ENCODE measurements at regions not wholly inside any gene's neighbourhood (a gene's known extent, or its start where the extent isn't known, plus 50 kb on each side); places are given as distances from the start of the nearest gene placed in this dataset.

DNA sequence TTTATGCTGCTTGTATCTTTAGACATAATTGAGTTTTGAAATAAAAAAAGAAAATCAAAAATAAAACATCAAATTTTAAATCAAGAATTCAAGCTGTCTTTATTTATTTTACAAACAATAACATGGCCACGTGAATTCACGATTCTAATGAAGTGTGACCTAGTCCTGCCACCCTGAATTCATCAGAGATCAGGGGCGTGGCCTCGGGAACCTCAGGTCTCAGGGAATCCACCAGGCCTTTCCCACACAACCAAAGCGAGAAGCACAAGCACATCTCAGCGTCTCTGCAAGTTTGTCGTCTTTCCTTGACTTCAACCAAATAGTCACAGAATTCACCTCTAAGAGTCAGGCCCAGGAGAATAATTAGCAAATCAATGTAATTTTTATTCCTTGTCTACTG lies 107.9 kb downstream of the DACT2 start:
- DNase-seq: no peak

DNA sequence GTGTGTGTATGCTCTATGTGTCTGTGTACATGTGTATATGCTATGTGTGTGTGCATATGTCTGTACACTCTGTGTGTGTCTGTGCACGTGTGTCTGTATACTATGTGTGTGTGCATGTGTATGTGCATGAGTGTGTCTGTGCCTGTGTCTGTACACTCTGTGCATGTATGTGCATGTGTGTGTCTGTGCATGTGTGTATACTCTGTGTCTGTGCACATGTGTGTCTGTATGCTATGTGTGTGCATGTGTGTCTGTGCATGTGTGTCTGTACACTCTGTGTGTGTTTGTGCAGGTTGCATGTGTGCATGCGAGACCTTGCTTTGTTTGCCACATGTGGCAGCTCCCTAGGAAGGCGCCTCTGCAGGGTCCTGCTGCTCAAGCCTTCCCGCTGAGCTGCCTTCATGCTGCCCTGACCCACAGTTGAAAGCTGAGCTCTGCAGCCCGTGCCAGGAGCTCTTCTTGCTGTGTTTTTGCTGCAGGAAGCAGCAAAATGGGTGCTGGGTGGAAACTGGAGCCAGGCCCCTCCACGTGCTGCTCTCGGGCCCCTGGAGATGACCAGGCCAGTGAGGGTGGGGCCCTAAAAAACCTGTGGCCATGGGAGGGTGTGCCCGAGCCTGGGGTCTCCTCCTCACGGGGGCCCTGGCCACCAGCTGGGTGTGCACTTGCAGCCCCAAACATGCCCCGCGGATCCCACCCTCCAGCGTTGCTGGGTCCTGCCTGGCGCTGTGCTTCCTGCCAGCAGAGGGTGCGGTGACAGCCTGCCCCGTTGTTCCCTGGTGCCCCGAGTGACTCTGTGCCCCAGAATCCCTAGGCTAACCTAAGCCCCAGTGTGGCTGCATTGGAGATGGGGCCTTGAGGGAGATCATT lies 109.1 kb downstream of the DACT2 start:
- no peak for DNase-seq

DNA sequence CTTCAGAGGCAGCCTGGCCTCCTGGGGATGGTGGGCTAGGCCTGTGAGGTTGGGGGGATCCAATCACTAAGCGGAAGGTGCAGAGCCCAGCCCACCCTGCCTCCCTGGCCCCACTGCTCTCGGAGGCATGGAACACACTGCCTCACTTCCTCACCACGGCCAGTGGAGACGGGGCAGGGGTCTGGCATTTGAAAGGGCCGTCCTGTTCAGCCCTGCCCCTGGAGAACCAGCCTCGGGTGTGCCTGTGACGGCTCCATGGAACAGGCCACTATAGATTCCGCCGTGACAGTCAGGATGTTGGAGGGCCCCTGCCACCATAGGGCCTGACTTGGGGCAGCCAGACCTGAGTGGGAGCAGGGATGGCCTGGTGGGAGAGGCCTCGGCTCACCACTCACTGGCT lies 110.2 kb downstream of the DACT2 start:
- no peak for DNase-seq

DNA sequence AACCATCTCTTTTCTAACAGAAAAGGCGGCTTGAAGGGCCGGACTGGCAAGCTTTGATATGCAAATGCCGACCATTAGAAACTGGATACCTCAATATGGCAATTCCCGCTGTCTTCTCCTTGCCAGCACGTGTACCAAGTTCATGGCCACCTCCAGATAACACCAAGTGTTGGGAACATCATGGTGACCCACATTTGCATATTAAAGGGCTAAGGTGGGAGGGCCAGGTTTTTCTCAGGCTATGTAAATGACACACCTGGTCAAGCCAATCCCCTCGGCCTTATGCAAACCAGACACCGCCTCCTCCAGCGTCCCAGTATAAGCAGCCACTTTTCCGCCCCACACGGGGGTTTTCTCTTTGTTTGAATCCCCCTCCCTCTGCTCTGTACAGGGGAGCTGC lies 110.7 kb downstream of the DACT2 start:
- DNase-seq: no peak

DNA sequence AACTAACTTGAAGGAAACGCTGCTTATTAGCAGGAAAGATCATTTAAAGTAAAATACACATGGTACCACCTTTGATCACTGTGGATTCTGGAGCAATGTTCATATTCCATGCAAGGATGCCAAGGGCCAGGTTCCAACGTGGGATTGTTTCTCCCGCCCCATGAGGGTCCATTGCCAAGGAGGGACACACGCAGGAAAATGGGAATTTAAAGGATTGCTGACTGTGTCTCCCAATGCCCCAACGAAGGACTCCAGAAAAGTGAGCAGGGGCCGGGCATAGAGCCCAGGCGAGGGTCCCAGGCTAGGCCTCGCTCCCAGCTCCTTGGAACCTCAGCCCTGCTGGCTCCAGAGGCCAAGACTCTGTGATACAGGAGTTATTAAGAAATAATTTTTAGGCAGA lies 111.2 kb downstream of the DACT2 start:
- DNase-seq: no peak

DNA sequence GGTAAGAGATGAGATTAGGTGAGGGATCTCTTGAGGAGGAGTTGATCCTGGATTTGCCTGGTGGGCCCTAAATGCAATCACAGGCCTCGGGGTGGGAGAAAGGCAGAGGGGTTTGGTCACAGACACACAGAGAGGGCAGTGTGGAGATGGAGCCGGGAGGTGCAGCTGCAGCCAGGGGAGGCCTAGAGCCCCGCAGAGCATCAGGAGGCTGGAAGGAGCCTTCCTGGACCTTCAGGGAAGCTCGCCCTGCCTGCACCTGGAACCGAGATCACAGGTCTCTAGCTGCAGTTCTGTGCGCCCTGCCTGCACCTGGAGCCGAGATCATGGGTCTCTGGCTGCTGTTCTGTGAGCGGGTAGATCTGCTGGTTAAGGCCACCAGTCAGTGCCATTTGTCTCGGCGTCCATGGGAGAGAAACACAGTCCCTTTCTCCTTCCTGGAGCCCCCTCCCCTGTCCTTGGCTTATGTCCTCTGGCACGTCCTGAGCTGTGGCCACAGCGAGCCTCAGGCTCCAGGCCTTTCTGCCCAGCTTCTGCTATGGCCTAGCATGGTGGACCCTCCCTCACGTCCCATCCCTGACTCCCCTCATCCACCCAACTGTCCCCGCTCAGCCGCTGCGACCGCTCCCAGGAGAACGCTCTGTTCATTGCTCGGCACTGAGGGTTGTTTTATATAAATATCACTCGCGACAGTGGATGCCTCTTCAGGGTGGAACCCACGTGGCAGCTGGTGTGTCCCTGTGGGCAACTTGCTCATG lies 112.0 kb downstream of the DACT2 start:
- DNase-seq: no peak

DNA sequence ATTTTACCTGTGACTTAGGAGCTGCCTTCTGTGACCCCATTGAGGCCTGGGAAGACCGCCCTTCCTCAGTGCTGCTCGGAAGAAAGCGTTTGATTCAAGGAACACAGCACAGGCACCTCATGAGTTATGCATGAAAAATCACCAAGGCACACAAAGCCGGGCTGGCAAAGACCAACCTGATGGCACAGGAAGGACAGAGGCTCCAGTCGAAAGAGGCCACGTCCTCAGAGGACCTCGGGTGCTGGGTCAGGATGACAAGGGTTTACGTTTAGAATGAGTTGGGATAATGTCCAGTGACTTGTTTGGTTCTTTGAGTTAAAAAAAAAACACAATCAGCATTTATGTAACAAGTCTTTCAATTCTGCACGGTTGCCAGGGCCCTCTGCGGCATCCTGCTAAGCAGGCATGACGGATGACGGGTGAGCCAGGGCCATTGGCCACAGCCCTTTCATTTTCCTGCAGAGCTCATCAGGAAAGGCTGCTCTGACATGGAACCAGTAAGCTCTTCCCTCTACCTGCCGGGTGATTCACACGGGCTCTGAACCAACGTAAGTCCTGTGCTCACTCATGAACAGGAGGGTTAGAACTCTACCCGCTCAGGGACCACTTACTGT lies 112.8 kb downstream of the DACT2 start:
- no peak for DNase-seq

DNA sequence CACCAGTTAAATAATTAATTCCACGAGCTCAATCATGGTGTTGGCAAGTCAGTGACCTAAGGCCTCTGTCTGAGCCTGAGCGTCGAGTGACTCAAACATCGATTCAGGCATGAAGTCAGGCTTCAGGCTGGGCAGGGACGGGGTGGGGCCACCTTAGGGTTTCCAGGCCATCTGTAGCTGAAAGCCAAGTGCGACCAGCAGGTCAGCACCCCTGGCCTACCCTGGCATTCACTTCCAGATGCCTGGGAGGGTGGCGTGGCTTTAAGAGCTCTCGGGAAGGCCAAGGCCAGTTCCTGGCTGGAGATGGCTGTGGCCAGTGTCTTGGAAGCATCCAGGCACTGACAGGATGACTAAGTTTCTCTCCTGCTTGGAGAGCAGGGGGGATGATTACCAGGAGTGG lies 113.4 kb downstream of the DACT2 start:
- DNase-seq: no peak

DNA sequence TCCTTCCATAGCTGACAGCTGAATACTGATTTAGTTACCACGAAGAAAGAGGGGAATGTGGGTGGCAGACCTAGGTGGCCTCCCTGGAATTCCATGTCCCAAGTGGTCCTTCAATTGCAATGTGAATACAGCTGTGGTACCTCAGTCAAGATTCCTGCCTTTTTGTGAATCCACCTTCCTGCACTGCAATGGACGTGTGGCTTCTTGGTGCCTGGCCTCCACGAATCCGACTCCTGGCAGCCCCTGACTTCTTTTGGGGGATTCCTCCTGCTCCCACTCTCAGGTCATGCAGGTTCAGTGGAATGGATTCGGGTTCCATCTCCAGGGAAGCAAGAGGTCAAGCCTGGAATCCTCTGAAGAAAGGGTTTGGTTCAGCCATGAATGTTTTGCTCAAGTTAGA lies 117.8 kb downstream of the DACT2 start:
- DNase-seq: no peak

DNA sequence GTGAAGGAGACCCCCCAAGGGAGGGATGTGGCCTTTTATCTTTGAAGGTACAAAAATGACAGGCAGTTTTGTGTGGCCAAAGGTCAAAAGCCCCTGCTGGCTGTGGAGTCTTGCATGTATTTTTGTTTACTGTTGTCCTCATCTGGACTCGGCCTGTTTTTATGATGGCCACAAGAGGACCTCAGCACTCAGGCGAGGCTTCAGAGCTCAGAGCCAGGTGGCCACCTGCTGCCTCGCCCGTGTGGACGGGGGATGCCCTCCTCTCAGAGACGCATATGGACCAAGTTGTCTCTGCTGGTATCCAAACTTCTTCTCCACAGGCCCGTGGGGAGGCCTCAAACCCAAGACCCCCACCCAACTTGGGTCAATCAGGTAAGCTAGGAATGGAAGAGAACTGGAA lies 118.2 kb downstream of the DACT2 start:
- DNase-seq: no peak

DNA sequence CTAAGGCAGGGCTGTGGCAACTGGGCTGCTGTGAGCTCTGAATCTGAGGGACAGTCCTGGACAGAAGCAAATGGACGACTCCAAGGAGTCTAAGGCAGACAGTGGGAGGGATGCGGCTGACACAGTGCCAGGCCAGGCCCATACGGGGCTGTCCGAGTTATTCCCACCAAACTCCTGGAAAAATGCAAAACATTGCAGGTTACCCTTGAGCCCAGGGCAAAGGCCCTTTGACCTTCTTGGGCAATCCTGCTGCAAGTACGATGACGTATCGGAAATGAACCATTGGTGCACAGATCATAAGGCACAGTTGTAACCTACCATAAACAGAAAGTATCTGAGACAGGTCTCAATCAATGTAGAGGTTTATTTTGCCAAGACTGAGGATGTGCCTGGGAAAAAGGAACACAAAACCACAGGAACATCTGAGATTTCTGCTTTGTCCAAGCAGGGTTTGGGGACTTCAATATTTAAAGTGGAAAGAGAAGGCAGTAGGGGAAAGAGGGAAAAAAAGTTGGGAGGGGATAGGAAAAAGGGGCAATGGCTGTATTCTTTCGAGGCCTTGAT lies 118.9 kb downstream of the DACT2 start:
- no peak for DNase-seq

DNA sequence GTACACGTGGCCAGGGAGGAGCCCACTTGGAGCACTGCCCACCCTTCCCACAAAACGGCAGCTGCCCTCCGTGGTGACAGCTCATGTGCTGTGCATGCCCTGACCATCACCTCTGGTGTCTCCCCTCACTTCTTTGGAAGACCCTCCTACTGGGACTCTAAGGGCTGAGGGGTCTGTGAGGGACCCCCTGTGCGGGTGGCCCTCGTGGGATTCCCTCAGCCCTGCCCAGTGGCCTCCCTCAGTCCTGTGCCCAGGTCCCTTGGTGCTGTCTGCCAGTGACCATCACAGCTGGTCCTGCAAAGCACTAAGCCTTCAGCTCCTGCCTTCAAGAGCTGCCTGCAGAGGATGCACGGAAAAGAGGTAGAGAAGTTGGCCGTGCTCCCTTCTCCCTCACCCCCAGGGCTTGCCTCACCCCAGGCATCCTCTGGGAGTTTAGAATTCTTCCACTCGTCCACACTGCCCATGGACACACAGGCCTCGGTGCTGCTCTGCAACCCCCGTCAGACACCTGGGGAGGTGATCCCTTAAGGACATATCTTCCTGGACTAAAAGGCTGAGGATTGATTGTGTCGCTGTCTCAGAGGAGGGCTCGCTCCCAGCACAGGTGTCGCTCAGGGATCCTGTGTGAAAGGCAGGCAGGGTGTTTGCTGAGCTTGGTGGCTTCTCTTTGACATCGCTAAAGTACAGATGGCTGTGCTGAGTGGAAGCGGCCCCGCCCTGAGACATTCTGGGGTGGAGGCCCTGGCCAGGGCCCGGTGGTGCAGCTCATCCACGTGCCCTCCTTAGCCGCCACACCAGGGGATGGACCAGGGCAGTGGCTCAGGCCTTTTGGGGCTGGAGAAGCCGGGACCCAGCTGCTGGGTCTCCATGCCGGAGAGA lies 119.5 kb upstream of the FRMD1 start:
- DNase-seq: no peak

DNA sequence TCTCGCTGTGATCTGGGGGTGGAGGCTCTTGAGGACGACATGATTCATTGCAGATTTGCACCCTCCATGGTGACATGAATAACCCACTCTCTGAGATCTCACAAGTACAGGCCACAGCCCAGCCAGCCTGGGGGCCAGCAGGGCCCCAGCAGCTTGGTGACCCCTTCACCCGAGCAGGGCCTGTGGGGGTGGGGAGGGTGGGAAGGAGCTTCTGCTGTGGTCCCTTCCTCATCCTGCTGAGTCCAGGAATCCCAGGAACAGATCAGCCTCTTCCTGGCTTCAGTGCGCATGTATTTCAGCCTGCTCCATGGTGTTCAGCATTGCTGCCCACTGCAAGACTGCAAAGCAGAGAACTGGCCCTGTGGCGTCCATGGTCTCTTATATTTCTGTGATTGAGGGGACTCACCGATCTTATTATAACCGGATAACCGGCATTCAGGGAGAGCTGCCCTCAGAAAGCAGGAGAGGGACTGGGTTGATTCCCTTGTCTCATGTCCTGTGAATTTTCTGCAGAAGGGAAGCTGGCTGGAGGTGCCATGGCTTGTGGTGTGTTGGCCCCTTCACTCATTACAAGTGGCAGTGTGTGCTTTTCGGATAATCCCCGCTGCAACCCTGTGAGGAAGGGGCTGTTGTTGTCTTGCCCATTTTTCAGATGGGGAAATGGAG lies 118.8 kb upstream of the FRMD1 start:
- no peak for DNase-seq

DNA sequence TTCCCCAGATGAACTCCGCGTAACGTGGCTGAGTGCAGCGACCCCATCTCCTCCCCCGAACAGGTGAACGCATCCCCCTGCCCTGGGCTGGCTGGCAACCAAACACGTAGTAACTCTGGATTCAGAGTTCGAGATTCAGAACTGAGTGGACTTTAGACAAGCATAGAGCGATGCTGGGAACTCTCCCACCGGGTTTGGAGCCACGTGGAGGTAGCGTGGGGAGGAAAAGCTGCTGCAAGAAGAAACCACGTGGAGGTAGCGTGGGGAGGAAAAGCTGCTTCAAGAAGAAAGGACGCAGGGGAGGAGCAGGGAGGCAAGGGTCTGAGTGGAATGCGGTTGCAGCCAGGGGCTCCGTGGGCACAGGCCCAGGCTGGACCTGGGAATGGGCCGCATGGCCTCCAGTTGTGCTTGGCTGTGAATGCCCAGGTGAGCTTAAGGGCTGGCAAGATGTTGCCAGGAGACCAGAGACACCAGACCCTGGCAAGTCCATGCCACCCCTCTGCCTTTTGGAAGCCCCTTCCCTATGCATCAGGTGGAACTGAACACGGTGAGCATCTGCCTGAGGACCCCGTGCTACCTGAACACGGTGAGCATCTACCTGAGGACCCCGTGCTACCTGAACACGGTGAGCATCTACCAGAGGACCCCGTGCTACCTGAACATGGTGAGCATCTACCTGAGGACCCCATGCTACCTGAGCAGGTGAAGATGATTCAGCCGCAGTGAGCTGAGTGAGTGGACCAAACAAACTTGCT lies 118.0 kb upstream of the FRMD1 start:
- DNase-seq: no peak

DNA sequence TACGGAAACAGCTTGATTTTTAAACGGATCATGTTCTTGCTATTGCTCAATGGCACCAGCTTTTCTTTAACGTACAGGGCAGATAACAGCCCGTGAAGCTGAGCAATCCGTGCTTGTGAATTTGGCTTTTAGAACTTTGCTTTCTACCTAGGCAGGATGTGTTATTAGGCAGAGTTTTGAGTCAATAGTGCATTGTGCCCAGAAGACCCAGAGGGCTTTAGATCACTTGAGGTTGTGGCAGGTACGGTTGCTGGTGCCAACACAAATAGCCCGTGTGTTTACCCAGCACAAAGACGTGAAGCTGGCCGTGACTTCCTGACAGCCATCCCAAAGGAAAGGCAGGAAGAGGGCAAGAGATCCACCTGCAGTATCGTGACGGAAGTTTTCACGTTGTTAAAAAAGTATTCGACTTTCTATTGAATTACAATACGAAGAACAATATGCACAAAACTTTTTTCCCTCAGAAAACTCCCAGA lies 117.4 kb upstream of the FRMD1 start:
- DNase-seq: no peak

DNA sequence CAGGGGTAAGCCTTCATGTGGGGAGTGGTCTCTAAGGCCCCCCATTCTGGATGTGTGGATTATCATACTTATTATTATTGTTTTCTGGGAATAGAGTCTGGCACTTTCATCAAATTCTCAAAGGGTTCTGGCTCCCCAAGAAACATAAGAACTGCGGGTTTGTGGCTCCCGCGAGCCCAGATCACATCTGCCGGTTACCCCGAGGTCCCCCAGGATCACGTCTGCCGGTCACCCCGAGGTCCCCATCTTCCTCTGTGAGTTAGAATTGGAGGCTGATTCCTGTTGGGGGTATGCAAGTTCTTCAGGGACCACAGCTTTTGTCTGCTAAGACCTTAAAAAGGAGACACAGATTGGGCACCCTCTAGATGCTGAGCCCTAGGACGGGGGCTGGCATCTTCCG lies 116.7 kb upstream of the FRMD1 start:
- no peak for DNase-seq

DNA sequence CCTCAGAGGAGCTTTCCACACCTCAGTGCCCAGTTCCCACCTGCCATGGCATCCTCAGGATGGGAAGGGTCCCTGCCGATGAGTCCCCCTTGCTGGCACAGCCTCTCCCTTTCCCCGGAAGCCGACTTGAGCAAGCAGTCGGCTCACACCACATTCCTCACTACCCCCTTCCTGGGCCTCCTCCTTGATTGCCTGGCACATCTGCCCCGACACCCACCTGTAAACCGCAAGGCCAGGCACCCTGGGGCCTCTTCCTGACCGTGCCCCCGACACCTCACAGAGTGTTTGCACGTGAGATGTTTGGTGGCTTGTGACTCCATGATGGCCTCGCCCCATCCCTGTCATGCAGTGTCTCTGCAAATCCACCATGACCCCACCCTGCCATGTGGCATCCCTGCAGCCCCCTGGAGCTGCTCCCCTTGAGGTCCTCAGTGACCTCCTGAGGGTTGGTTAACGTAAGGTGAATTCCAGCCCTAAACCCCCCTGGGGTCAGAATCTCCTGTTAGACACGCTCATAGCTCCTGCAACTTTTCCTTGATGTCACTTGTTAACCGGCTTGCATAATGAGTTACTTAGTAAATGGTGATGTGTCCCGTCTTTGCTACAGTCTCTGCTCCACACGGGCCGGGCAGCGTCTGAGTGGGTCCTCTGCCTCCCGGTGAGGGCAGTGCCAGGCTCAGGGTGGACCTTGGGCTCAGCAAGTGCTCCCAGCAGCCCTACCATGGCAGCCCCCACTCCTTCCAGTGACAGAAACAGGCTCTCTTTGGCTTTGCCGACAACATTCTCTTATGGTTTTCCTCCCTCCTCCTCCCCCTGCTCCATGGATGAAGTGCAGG lies 115.9 kb upstream of the FRMD1 start:
- DNase-seq: no peak

DNA sequence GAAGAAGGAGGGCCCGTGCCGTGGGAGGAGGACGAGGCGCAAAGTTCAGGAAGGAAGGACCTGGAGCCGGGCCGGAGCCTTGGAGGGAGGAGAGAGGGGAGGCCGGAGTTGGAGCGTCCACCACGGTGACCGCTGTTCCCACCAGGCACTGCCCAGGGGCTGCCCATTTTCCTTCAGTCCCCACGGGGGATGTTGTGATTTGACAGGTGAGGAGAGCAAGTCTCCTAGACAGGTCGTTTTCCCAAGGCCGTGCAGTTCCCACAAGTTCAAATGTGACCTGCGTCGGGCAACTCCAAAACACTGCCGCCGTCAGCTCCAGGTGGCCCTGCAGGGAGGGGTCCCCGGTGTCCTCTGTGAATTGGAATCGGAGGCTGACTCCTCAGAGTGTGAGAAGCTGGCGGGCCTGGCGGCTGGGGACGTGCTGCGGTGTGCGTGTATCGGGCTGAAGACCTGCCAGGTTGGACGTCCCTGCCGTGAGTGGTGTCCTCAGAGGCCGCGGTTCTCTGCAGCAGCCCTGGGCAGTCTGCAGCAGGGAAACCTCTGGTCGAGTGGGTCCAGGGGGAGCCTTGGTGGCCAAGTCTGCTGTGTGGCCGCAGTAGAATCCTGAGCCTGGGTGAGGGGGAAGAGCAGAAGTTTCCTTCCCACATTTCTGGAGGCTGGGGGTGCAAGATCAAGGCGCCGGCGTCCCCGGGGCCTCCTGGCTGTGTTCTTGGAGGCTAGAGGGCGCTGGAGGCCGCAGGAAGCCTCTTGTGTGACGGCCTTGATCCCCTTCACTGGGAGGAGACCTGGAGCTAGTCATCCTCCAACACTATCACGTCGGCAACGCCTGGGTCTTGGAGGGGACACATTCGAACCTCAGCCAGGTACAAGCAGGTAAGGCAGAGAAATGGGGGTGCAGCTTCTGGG lies 115.1 kb upstream of the FRMD1 start:
- no peak for DNase-seq
